ENCODE measurements at regions not wholly inside any gene's neighbourhood (a gene's known extent, or its start where the extent isn't known, plus 50 kb on each side); places are given as distances from the start of the nearest gene placed in this dataset.

- TF ChIP-seq CTCF (IDR thresholded peaks at IDR 0.05; ENCODE audit: insufficient read depth, low read length, poor library complexity, severe bottlenecking) (no peak), EZH2phosphoT487 (conservative IDR thresholded peaks at IDR 0.05; ENCODE audit: low read length) (no peak)
Observed at GRCh38 chr4:135277068-135277979, 1075.7 kb upstream of the PABPC4L start.

Data from SU-DHL-6 (cell line).